Cardiac muscle cell (in vitro differentiated cells and primary cell): ENCODE measurements at regions not wholly inside any gene's neighbourhood (a gene's known extent, or its start where the extent isn't known, plus 50 kb on each side); places are given as distances from the start of the nearest gene placed in this dataset.
A peak's percentile ranks its signal among the peaks of the same experiment; 100 is the strongest.

Experiments used
- DNase-seq, 2 donors: peaks; one replicate each; pipeline versions ENCODE4 v3.0.0 to v3.0.0-alpha.2; 2010 to 2017; ENCODE audit warnings: low read depth in 1 of 2, low spot score in 1 of 2
- H3K27ac ChIP-seq: fragments of 200-600 bp; sonication (generic); 2 replicates; pipeline ENCODE4 v1.5.1; 2016
- H3K27me3 ChIP-seq: fragments of 200-600 bp; sonication (generic); 2 replicates; pipeline ENCODE4 v1.6.0; 2016; ENCODE audit warnings: control low read depth
- H3K36me3 ChIP-seq: fragments of 200-600 bp; sonication (generic); 2 replicates; pipeline ENCODE4 v1.5.1; 2016; ENCODE audit warnings: control low read depth
- H3K4me1 ChIP-seq: fragments of 200-600 bp; sonication (generic); 2 replicates; pipeline ENCODE4 v1.8.1; 2017; ENCODE audit warnings: low read depth, mild to moderate bottlenecking, mixed run types
- H3K4me3 ChIP-seq: fragments of 200-600 bp; sonication (generic); 2 replicates; pipeline ENCODE4 v1.5.1; 2016; ENCODE audit warnings: mild to moderate bottlenecking
- H3K9me3 ChIP-seq: fragments of 200-600 bp; sonication (generic); 2 replicates; pipeline ENCODE4 v1.5.1; 2017; ENCODE audit warnings: low read depth, mild to moderate bottlenecking, control low read depth
- TF ChIP-seq, protein P1 (sequence below): IDR thresholded peaks from 2 replicates; pipeline ENCODE4 v1.5.1; 2012; ENCODE audit warnings: low read depth, mild to moderate bottlenecking, low read length

DNA sequence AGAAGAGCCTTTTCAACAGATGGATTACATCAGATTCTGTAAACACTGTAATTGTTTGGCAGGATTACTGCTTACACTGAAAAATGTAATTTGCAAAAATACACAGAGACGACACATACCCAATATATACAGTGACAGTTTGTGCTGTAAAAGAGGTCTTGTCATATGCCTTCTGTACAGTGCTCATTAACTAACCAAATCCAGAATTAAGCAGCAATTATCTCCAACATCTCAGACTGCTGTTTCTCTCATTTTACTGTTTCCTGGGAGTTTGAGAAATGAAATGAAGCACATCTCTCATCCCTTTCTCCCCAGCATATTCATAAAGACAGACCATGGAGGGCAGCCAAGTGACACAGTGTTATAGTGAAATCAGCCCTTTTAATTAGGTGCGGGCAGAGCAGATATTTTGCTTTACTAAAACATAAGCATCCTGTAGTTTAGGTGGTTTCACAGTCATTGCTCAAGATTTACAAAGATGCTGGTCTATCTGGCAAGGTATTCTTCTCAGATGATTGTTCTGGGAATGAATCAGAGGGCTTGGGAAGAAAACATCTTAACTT is 618.4 kb upstream of the USP24 start:
- Histone ChIP-seq H3K4me1 (no peaks in the 10 kb centered on the region), H3K27ac (no peak overlapping the region), H3K4me3 (no peak overlapping the region), H3K27me3 (no peaks in the 10 kb centered on the region), H3K36me3 (no peaks in the 10 kb centered on the region), H3K9me3 (no peaks in the 10 kb centered on the region)
- TF ChIP-seq, protein P1, sequence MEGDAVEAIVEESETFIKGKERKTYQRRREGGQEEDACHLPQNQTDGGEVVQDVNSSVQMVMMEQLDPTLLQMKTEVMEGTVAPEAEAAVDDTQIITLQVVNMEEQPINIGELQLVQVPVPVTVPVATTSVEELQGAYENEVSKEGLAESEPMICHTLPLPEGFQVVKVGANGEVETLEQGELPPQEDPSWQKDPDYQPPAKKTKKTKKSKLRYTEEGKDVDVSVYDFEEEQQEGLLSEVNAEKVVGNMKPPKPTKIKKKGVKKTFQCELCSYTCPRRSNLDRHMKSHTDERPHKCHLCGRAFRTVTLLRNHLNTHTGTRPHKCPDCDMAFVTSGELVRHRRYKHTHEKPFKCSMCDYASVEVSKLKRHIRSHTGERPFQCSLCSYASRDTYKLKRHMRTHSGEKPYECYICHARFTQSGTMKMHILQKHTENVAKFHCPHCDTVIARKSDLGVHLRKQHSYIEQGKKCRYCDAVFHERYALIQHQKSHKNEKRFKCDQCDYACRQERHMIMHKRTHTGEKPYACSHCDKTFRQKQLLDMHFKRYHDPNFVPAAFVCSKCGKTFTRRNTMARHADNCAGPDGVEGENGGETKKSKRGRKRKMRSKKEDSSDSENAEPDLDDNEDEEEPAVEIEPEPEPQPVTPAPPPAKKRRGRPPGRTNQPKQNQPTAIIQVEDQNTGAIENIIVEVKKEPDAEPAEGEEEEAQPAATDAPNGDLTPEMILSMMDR = no peak
- DNase-seq = peak in 1 of 2 donors; percentile 33

DNA sequence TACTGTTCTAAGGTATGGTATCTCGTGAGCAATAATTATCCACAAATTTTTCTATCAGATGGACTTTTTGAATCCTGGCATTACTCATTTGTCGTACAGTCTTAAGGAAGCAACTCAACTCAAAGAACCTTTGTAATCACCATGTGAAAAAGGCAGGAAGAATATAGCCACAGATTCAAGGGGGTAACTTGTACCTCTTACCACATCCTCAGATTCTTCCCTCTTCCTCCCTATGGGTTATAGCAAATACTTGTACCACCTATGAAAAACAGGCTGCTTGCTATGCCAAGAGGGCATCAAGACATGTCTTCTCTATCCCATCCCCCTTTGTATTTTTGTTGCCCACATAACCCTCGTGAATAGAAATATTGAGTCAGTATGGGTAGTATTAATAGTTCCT is 616.6 kb upstream of the USP24 start:
- Histone ChIP-seq H3K9me3 (no peaks in the 10 kb centered on the region), H3K4me3 (no peak overlapping the region), H3K36me3 (no peaks in the 10 kb centered on the region), H3K4me1 (no peaks in the 10 kb centered on the region), H3K27me3 (no peaks in the 10 kb centered on the region), H3K27ac (no peak overlapping the region)
- TF ChIP-seq, protein P1 = no peak
- DNase-seq = no peak

DNA sequence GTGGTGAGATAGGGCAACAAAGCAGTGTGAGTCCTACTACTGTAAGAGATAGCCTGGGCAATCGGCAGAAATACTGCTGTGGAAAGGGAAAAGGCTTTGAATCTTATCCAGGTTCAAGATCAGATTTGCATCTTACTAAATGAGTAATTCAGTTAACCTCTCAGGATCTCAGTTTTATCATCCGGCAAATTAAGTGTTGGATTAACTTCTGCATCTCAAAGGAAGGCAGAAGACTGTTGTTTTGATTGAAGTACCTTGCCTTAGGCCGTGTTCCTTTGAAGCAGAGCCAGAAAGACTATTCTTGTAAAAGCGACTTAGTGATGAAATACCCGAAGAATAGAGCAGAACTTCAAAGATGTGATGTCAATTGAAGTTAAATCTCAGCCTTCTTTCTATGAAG is 612.9 kb upstream of the USP24 start:
- peaks cover 10% of the 10 kb centered on the region for H3K4me1 ChIP-seq
- H3K27ac ChIP-seq = no peak overlapping the region
- no peak overlapping the region for H3K4me3 ChIP-seq
- TF ChIP-seq, protein P1 = no peak
- no peak for DNase-seq
- no peaks in the 10 kb centered on the region for H3K36me3 ChIP-seq
- no peaks in the 10 kb centered on the region for H3K9me3 ChIP-seq
- no peaks in the 10 kb centered on the region for H3K27me3 ChIP-seq

DNA sequence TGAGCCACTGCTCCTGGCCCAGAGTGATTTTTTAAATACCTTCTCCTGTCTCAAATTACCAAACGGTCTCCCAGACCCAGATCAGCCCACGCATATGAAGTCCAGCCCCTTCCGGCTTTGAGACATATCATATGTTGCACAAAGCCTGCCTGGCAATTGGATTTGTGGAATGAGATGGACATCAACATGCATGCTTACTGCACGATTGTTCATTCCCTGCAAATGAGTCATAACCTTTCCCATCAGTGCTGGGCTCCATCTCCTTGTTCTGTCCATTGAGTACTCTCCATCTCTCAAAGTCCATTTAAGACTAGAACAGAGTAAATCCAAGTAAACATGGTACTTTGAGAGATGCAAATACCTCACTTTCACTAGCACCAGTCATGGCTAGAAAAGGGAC is 612.2 kb upstream of the USP24 start:
- H3K27me3 ChIP-seq = no peaks in the 10 kb centered on the region
- H3K4me1 ChIP-seq = peaks cover 16% of the 10 kb centered on the region
- no peak overlapping the region for H3K4me3 ChIP-seq
- no peaks in the 10 kb centered on the region for H3K9me3 ChIP-seq
- no peak overlapping the region for H3K27ac ChIP-seq
- TF ChIP-seq, protein P1 = no peak
- peak in 1 of 2 donors; percentile 95 for DNase-seq
- H3K36me3 ChIP-seq = no peaks in the 10 kb centered on the region

DNA sequence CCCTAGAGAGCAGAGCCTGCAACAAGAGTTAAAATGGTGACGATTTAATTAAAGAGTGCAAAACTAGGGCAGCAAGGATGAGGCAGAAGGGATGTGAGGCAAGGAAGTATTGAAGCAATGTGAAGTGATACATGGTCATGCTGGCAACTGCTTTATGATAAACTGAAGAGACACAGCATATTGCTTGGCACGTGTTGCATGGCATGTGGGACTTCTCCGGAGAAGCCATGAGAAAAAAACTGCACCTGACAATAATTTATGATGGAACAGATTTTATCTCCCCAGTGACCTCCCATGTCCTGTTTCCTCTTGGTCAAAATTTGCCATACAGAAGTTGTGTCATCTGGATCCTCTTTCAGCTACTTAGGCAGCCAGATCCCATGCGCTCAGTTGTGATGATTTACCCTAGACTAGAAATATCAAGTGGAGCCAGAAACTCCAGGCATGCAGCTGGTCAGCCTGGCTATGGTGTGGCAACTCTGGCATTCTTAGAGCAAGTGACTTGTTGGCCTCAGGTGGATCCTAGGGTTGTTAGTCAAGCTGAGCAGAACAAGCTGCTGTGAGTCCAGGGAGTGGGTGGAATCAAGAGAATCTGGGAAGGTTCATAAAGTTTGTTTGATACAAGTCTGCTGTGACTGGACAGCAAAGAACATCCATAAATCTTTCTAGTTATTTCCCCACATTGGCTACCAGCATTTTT is 611.4 kb upstream of the USP24 start:
- H3K27ac ChIP-seq = no peak overlapping the region
- H3K27me3 ChIP-seq = no peaks in the 10 kb centered on the region
- TF ChIP-seq, protein P1 = no peak
- H3K4me1 ChIP-seq = peaks cover 16% of the 10 kb centered on the region
- no peaks in the 10 kb centered on the region for H3K9me3 ChIP-seq
- no peak overlapping the region for H3K4me3 ChIP-seq
- no peaks in the 10 kb centered on the region for H3K36me3 ChIP-seq
- no peak for DNase-seq
